Aorta (tissue), 5 donors: ENCODE measurements at regions not wholly inside any gene's neighbourhood (a gene's known extent, or its start where the extent isn't known, plus 50 kb on each side); places are given as distances from the start of the nearest gene placed in this dataset.

Experiments used
- ATAC-seq: fragments of 200-7000 bp; cut with Tn5 transposase; one replicate; pipeline ENCODE4 v1.9.1; 2022; ENCODE audit warnings: moderate library complexity; ENCODE audit not compliant: low FRiP score
- DNase-seq, 2 donors: peaks; one replicate each; pipeline ENCODE4 v3.0.0-alpha.2; 2020
- H3K27ac ChIP-seq, 2 donors: one replicate each; pipeline ENCODE4 v1.5.1; 2013; ENCODE audit warnings: low read length in 2 of 2, mild to moderate bottlenecking in 2 of 2, moderate library complexity in 2 of 2, control low read depth in 1 of 2, inconsistent platforms in 1 of 2, low read depth in 1 of 2
- H3K27me3 ChIP-seq, 2 donors: one replicate each; pipeline ENCODE4 v1.6.1; 2013; ENCODE audit warnings: control low read depth in 1 of 2, low read length in 1 of 2, mild to moderate bottlenecking in 1 of 2, moderate library complexity in 1 of 2; ENCODE audit not compliant: insufficient read depth in 2 of 2, control insufficient read depth in 1 of 2
- H3K36me3 ChIP-seq, 2 donors: one replicate each; pipeline ENCODE4 v1.6.1; 2013; ENCODE audit warnings: control low read depth in 1 of 2, low read length in 1 of 2, mild to moderate bottlenecking in 1 of 2; ENCODE audit not compliant: insufficient read depth in 2 of 2, control insufficient read depth in 1 of 2
- H3K4me1 ChIP-seq, 2 donors: one replicate each; pipeline ENCODE4 v1.6.1; 2013; ENCODE audit warnings: low read length in 2 of 2, control low read depth in 1 of 2, mild to moderate bottlenecking in 1 of 2, moderate library complexity in 1 of 2; ENCODE audit not compliant: insufficient read depth in 2 of 2, control insufficient read depth in 1 of 2
- H3K4me3 ChIP-seq, 2 donors: one replicate each; pipeline ENCODE4 v1.5.1; 2013; ENCODE audit warnings: low read length in 2 of 2, control low read depth in 1 of 2, mild to moderate bottlenecking in 1 of 2
- H3K9me3 ChIP-seq: one replicate; pipeline ENCODE4 v1.6.1; 2013; ENCODE audit warnings: mild to moderate bottlenecking, low read length; ENCODE audit not compliant: control insufficient read depth
- WGBS, 2 donors: extraction: QIAGEN DNeasy Blood & Tissue Kit; methylation state at CpG; one replicate each; pipeline ENCODE4 v1.1.7; 2013; 5-methylcytosine and 5-hydroxymethylcytosine counted together
- intact Hi-C, 2 donors: fragments of 100-400 bp; cut with DNase I; formaldehyde crosslinking; loops; one replicate each; pipeline versions ENCODE4 v1.14.2 to v1.15.0; 2022
- donor health status: healthy with polysubstance abuse.
- donor health status: Bipolar disorder and iron deficiency.
- donor health status: DM: no; HTN: no; CAD: no.
- donor health status: DM: no; HTN: no; CAD: no.
- donor health status: DM: yes; HTN: yes; CAD: no.

DNA sequence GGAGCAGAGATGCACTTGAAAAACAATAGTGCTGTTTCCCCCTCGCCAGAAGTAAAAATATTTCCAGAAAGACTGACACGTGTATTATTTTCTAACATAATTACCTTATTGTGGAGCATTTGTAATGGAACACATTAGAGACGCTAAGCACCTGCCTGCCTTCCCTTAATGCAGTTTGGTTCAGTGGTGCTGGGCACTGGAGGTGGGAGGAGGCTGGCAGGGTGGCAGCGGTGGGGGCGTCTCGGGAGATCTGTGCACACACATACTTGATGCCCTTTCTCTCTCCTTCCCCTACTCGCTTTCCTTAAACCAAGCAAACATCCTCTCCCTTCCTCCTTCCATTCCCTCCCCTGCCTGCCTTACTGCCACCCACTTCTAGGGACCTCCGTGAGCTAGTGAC, 156.6 kb upstream of the SDK2 start:
- peaks cover 0 to 3% of the 10 kb centered on the region in 2 donors for H3K4me1 ChIP-seq
- H3K4me3 ChIP-seq: no peak overlapping the region
- H3K9me3 ChIP-seq: peaks cover 3% of the 10 kb centered on the region
- intact Hi-C loops: no loop called here
- 60 to 73% methylated on average over 8 of the region's 8 CpGs for WGBS, 2 donors
- no peaks in the 10 kb centered on the region for H3K27me3 ChIP-seq
- DNase-seq: no peak
- no peak overlapping the region for H3K27ac ChIP-seq
- ATAC-seq: no peak
- no peaks in the 10 kb centered on the region for H3K36me3 ChIP-seq

DNA sequence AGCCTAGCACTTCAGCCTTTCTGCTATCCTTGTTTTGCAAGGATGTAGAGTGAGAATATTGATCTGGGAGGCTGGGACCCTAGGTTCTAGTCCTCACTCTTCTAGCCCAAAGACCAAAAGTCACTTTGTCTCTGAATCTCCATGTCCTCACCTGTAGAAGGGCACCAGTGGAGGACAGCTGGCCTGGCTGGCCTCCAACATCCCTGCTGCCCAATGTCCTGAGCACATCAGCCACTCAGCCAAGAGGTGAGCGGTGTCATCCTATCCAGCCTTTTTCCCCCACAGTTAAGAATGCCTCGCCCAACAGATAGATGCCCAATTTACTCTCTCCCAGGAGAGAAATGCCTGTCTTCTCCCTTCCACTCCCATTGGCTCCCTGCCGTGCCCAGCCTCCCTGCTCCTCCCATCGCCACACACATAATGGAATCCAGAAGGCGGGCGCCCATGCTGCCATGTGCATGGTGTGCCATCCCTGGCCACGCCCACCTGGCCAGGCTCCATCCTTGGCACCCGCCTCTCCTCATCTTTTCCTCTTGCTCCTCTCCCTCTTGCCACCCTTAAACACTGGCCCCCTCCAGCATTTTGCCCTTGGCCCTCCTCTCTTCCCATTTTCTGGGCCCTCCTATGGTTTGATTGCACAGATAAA, 157.3 kb upstream of the SDK2 start:
- peaks cover 0 to 3% of the 10 kb centered on the region in 2 donors for H3K4me1 ChIP-seq
- no peak overlapping the region for H3K4me3 ChIP-seq
- H3K36me3 ChIP-seq: no peaks in the 10 kb centered on the region
- no peak overlapping the region for H3K27ac ChIP-seq
- intact Hi-C loops: no loop called here
- H3K9me3 ChIP-seq: peaks cover 3% of the 10 kb centered on the region
- WGBS, 2 donors: 87 to 93% methylated on average over 8 of the region's 8 CpGs
- ATAC-seq: no peak
- DNase-seq: no peak
- H3K27me3 ChIP-seq: no peaks in the 10 kb centered on the region

DNA sequence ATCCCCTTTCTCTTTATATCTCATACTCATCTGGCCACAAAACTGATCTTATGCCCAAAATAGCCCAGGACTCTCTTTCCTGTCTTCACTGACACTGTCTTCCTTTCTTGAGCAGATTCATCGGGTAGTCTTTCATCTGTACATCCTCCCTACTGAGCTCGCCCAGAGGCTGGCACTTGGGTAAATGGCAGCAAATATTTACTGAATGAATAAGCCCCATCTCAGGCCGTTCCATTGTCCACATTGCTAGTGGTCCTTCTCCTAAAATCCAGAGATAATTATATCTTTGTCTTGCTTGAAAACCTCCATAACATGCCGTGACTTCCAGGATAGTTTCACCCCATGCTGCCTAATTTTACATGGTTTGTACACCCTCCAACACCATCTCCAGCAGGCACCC, 158.1 kb upstream of the SDK2 start:
- H3K9me3 ChIP-seq: peaks cover 3% of the 10 kb centered on the region
- no peaks in the 10 kb centered on the region for H3K36me3 ChIP-seq
- DNase-seq (no peak), ATAC-seq (no peak)
- H3K4me1 ChIP-seq: peaks cover 0 to 3% of the 10 kb centered on the region in 2 donors
- 87 to 93% methylated on average over 4 of the region's 4 CpGs for WGBS, 2 donors
- peaks cover 0 to 1% of the 10 kb centered on the region in 2 donors for H3K27me3 ChIP-seq
- no peak overlapping the region for H3K4me3 ChIP-seq
- no peak overlapping the region for H3K27ac ChIP-seq
- intact Hi-C loops: no loop called here

DNA sequence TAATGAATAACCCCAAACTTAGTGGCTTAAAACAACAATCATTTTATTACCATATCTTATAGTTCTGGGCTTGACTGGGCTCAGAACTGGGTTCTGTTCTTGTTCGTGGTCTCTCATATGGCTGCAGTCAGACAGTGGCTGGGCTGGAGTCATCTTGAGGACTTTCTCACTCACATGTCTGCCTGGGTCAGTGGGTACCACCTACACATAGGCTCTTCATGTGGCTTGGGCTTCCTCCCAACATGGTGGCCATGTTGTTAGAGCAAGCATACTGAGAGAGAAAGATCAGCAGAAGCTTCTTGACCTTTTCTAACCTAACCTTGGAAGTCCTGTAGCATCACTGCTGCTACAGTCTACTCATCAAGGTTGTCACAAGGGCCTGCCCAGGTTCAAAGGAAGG, 158.6 kb upstream of the SDK2 start:
- H3K4me1 ChIP-seq: peaks cover 0 to 3% of the 10 kb centered on the region in 2 donors
- H3K36me3 ChIP-seq: no peaks in the 10 kb centered on the region
- ATAC-seq (no peak), DNase-seq (no peak)
- 95 to 97% methylated on average over 1 of the region's 1 CpG for WGBS, 2 donors
- H3K27ac ChIP-seq: no peak overlapping the region
- peaks cover 0 to 1% of the 10 kb centered on the region in 2 donors for H3K27me3 ChIP-seq
- intact Hi-C loops: no loop called here
- no peak overlapping the region for H3K4me3 ChIP-seq
- H3K9me3 ChIP-seq: peaks cover 3% of the 10 kb centered on the region

DNA sequence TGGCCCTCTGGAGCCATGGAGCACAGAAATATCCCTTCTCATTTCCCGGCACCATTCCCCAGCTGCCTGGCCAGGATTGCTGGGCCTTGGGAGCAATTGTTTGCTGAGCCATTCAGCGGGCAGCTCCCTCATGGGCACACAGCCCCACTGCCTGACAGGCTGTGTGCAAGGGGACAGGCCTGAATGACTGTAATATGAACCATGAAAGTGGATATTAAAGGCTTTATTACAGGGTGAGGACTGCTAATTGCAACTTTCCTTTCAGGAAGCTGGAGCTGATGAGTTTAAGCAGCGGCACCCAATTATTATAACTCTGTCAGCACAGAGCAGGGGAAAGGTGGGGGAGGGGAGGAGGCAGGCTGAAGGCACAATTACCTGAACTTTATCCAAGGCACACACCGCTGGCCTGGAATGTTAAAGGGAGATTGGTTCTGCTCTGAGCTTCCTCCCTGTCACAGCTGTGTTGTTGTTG, 159.8 kb upstream of the SDK2 start:
- H3K27ac ChIP-seq: no peak overlapping the region
- DNase-seq (no peak), ATAC-seq (no peak)
- 52 to 61% methylated on average over 4 of the region's 4 CpGs for WGBS, 2 donors
- no peaks in the 10 kb centered on the region for H3K4me1 ChIP-seq
- no peaks in the 10 kb centered on the region for H3K36me3 ChIP-seq
- H3K4me3 ChIP-seq: no peak overlapping the region
- peaks cover 0 to 1% of the 10 kb centered on the region in 2 donors for H3K27me3 ChIP-seq
- H3K9me3 ChIP-seq: peaks cover 3% of the 10 kb centered on the region
- intact Hi-C loops: no loop called here

DNA sequence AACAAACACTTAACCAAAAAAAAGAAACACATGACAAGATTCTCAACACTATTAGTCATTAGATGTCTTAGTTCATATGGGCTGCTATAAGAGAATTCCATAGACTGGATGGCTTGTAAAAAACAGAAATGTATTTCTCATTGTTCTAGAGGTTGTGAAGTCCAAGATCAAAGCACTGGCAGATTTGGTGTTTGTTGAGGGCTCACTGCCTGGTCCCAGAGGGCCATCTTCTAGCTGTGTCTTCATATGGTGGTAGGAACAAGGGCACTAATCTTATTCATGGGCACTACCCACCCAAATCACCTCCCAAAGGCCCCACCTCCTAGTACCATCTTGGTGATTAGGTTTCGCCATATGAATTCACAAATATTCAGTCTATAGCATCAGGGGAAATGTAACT, 162.5 kb upstream of the SDK2 start:
- ATAC-seq: no peak
- peaks cover 0 to 1% of the 10 kb centered on the region in 2 donors for H3K27me3 ChIP-seq
- H3K4me1 ChIP-seq: no peaks in the 10 kb centered on the region
- intact Hi-C loops: no loop called here
- no peak overlapping the region for H3K27ac ChIP-seq
- H3K9me3 ChIP-seq: peaks cover 3% of the 10 kb centered on the region
- no peak overlapping the region for H3K4me3 ChIP-seq
- H3K36me3 ChIP-seq: no peaks in the 10 kb centered on the region
- no peak for DNase-seq
- WGBS, 2 donors: 94 to 96% methylated on average over 1 of the region's 1 CpG

DNA sequence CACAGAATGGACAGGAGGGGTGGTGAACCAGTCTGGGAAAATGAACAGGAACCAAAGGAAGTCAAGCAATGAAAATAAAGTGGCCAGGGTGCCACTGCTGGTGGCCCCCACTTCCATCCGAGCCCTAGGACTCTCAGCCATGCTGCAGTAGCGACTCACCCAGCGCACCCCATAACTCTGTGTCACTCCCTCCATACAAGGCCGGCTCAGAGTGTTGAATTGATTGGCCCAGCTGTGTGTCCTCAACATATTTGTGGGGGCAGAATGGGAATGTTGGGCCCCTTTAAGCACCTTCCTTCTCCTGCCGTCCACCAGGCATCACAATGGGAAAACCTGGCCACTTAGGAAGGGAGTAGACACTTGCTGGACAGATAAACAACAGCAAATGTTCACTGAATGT, 169.0 kb upstream of the SDK2 start:
- Histone ChIP-seq H3K27me3 (peaks cover 0 to 3% of the 10 kb centered on the region in 2 donors), H3K4me1 (no peaks in the 10 kb centered on the region), H3K4me3 (no peak overlapping the region), H3K27ac (no peak overlapping the region), H3K36me3 (no peaks in the 10 kb centered on the region), H3K9me3 (no peaks in the 10 kb centered on the region)
- ATAC-seq (no peak), DNase-seq (no peak)
- intact Hi-C loops: no loop called here
- 85 to 90% methylated on average over 5 of the region's 5 CpGs for WGBS, 2 donors

DNA sequence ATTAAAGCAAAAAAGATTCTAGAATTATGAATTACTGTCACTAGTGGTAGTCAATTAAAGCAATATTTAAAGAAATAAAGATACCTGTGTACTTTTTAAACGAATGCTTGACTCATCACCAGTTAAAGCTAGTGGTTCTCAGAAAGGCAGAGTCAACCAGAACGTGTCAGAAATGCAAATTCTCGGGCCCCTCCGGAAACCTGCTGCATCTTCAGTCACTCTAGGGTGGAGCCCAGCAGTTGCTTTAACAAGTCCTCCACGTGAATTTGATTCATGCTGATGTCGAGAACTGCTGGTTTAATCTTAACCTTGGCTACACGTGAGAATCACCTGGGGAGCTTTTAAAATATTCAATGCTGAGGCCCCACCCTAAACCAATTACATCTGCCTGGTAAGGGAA, 169.8 kb upstream of the SDK2 start:
- H3K27me3 ChIP-seq: peaks cover 0 to 3% of the 10 kb centered on the region in 2 donors
- ATAC-seq (no peak), DNase-seq (no peak)
- 36 to 47% methylated on average over 7 of the region's 7 CpGs for WGBS, 2 donors
- no peaks in the 10 kb centered on the region for H3K9me3 ChIP-seq
- H3K4me3 ChIP-seq: no peak overlapping the region
- H3K36me3 ChIP-seq: no peaks in the 10 kb centered on the region
- no peak overlapping the region for H3K27ac ChIP-seq
- no peaks in the 10 kb centered on the region for H3K4me1 ChIP-seq
- intact Hi-C loops: no loop called here

DNA sequence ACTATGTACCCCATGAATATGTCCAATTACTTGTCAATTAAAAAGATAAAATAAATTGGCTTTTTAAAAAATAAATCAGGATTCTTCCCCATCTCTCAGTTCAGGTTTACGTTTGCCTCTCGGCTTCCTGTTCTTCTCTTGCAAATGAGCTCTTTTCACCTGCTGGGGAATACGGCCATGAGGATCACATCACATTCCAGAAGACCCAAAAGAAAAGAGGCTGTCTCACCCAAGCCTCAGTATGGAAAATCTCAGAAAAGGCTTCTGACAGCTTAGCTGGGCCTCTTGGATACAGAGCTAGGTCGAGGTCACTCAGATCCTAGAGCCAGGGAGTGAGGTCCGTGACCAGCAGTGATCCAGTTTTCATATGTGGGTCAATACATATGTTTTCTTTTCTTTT, 171.2 kb upstream of the SDK2 start:
- DNase-seq (no peak), ATAC-seq (no peak)
- no peak overlapping the region for H3K4me3 ChIP-seq
- 77 to 84% methylated on average over 5 of the region's 5 CpGs for WGBS, 2 donors
- no peaks in the 10 kb centered on the region for H3K4me1 ChIP-seq
- intact Hi-C loops: no loop called here
- H3K9me3 ChIP-seq: no peaks in the 10 kb centered on the region
- H3K36me3 ChIP-seq: no peaks in the 10 kb centered on the region
- H3K27ac ChIP-seq: no peak overlapping the region
- peaks cover 0 to 3% of the 10 kb centered on the region in 2 donors for H3K27me3 ChIP-seq
